IPS DF 19.7 (cell line): ENCODE measurements at regions not wholly inside any gene's neighbourhood (a gene's known extent, or its start where the extent isn't known, plus 50 kb on each side); places are given as distances from the start of the nearest gene placed in this dataset.
A peak's percentile ranks its signal among the peaks of the same experiment; 100 is the strongest.

ENCODE experiments used
- DNase-seq: peaks from one replicate; pipeline ENCODE4 v3.0.0-alpha.2; 2013; ENCODE audit warnings: low read depth, low spot score

- DNase-seq = no peak
Observed at GRCh38 chr16:82358606-82359221, 188.7 kb upstream of the MPHOSPH6 start.

- no peak for DNase-seq
Observed at GRCh38 chr16:82358161-82358560, 188.1 kb upstream of the MPHOSPH6 start.

GRCh38 chr16:82357237-82357636, 187.2 kb upstream of the MPHOSPH6 start:
- DNase-seq = no peak

GRCh38 chr16:82350560-82350959, 180.5 kb upstream of the MPHOSPH6 start:
- no peak for DNase-seq

GRCh38 chr16:82345318-82345717, 175.3 kb upstream of the MPHOSPH6 start:
- DNase-seq = no peak

- peak; percentile 7 for DNase-seq
Observed at GRCh38 chr16:82344157-82344556, 174.1 kb upstream of the MPHOSPH6 start.

- no peak for DNase-seq
Observed at GRCh38 chr16:82341146-82341669, 171.2 kb upstream of the MPHOSPH6 start.

GRCh38 chr16:82340531-82340930, 170.5 kb upstream of the MPHOSPH6 start:
- DNase-seq = no peak

- DNase-seq = peak; percentile 5
Observed at GRCh38 chr16:82337355-82337754, 167.3 kb upstream of the MPHOSPH6 start.

- DNase-seq = no peak
Observed at GRCh38 chr16:82331974-82332750, 162.1 kb upstream of the MPHOSPH6 start.

GRCh38 chr16:82331397-82331796, 161.4 kb upstream of the MPHOSPH6 start:
- DNase-seq = no peak

GRCh38 chr16:82329504-82330192, 159.6 kb upstream of the MPHOSPH6 start:
- no peak for DNase-seq

- no peak for DNase-seq
Observed at GRCh38 chr16:82328881-82329469, 159.0 kb upstream of the MPHOSPH6 start.

GRCh38 chr16:82323171-82323570, 153.1 kb upstream of the MPHOSPH6 start:
- DNase-seq = no peak

- no peak for DNase-seq
Observed at GRCh38 chr16:82322177-82322576, 152.2 kb upstream of the MPHOSPH6 start.

- DNase-seq = no peak
Observed at GRCh38 chr16:82319038-82319437, 149.0 kb upstream of the MPHOSPH6 start.

- DNase-seq = peak; percentile 2
Observed at GRCh38 chr16:82317411-82318167, 147.6 kb upstream of the MPHOSPH6 start.

GRCh38 chr16:82313754-82314153, 143.7 kb upstream of the MPHOSPH6 start:
- DNase-seq = no peak

- no peak for DNase-seq
Observed at GRCh38 chr16:82311528-82311927, 141.5 kb upstream of the MPHOSPH6 start.

GRCh38 chr16:82302042-82302727, 132.2 kb upstream of the MPHOSPH6 start:
- DNase-seq = no peak
